Medulla oblongata (tissue), 1 donor: ENCODE measurements at regions not wholly inside any gene's neighbourhood (a gene's known extent, or its start where the extent isn't known, plus 50 kb on each side); places are given as distances from the start of the nearest gene placed in this dataset.
A peak's percentile ranks its signal among the peaks of the same experiment; 100 is the strongest.

Source experiments
- DNase-seq: peaks from one replicate; pipeline ENCODE4 v3.0.0-alpha.2; 2015; ENCODE audit errors: extremely low spot score

DNA sequence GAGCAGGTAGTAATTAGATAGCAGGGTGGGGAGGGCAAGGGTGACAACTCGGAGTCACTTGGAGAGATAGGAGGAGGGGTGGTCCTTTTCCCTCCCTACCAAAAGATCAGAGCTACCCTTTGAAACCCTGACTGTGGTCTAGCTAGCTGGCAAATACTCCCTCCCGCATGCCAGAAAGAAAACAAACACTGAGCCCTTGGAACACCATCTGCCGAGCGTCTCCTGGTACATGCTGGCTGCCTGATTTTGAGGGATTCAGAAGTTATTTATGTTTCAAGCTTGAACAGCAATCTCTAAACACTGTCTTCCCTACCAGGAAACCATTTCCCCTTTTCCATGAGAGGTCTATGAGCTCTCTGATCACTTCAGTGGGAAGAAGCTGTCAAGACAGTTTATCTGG is 291.6 kb upstream of the CFAP20DC start:
- peak; percentile 14 for DNase-seq

- no peak for DNase-seq
Observed at GRCh38 chr3:59339818-59340217, 290.0 kb upstream of the CFAP20DC start.

DNA sequence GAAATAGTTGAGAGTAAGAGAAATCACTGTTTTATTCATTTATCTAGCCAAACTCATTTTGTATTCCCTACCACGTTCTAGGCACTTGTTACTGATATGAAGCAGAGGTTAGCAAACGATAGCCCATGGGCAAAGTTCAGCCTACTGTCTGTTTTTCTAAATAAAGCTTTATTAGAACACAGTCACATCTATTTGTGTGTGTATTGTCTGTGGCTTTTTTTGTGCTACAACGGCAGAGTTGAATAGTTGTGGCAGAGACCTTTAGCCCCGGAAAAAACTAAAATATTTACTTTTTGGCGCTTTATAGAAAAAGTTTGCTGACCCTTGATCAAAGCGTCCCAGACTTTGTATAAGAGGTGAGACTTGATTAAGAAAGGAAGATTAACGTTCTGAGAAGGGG is 289.1 kb upstream of the CFAP20DC start:
- DNase-seq: no peak

DNA sequence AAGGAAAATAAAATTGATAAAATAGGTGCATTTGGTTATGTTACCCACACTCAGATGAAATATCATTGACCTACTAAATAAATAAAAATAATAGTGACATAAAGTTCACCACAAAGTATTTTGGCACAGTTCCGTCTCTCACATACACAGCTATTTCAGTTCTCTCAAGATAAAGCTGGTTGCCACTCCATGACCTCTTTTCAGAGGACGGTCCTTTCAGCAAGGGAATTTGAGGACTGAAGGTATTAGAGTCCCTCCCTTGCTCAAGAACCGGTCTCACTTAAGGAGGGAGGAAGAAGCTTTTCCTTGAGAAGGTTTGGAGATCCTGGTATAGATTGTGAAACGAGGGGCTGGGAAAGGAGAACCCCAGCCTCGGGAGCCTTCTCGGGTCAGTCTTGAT is 285.5 kb upstream of the CFAP20DC start:
- no peak for DNase-seq

GRCh38 chr3:59334585-59334984 is 284.8 kb upstream of the CFAP20DC start:
- no peak for DNase-seq

DNA sequence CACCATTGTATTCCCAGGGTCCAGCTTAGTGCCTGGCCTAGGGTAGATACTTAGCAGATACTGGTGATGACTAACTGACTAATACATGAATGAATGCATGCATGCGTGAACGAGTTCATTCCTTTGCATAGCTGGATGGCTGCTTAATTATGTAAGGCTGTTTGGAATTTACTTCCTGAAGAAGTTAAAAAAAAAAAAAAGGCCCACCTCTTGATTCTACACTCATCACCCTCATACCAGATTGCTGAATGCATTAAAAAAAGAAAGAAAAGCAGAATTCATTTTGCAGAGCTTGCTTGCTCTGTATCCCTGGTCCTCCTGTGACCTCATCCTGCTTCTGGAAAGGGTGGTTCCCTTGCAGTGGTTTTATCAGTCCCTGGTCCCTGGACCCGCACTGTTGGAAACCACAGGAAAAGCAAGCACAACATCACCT is 277.6 kb upstream of the CFAP20DC start:
- no peak for DNase-seq

GRCh38 chr3:59326246-59327024 is 276.6 kb upstream of the CFAP20DC start:
- no peak for DNase-seq

GRCh38 chr3:59321881-59322540 is 272.2 kb upstream of the CFAP20DC start:
- DNase-seq: no peak

GRCh38 chr3:59320080-59320479 is 270.3 kb upstream of the CFAP20DC start:
- DNase-seq: no peak

GRCh38 chr3:59319442-59319841 is 269.6 kb upstream of the CFAP20DC start:
- no peak for DNase-seq

- DNase-seq: no peak
Observed at GRCh38 chr3:59318881-59319280, 269.1 kb upstream of the CFAP20DC start.

GRCh38 chr3:59317386-59317785 is 267.6 kb upstream of the CFAP20DC start:
- DNase-seq: no peak

DNA sequence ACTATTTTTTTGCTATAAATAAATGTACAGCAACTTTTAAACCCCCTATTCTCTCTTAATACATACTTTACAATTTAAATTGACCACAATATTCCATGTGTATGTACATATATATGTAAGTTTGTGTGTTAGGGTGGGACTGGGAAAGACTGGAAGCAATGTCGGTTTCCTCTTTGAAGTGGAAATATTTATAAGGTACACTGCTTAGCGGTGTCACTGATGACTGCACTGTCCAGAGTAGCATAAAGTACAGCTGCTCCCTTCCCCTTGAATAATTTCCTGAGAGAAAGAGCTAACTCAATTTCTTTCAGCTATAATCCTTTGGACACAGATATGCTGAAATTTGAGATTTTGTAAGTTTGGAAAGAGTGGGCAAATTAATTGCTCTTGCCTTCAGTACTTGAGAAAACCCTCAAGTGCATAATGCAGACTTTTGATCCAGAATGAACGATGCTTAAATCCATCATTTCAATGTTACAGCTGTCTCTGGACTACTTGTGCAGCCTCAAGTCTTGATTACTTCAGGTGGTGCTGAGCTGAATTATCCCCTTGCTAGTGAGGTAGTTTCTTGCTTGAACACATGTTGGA is 267.0 kb upstream of the CFAP20DC start:
- DNase-seq: no peak

- DNase-seq: peak; percentile 33
Observed at GRCh38 chr3:59313365-59313764, 263.5 kb upstream of the CFAP20DC start.

DNA sequence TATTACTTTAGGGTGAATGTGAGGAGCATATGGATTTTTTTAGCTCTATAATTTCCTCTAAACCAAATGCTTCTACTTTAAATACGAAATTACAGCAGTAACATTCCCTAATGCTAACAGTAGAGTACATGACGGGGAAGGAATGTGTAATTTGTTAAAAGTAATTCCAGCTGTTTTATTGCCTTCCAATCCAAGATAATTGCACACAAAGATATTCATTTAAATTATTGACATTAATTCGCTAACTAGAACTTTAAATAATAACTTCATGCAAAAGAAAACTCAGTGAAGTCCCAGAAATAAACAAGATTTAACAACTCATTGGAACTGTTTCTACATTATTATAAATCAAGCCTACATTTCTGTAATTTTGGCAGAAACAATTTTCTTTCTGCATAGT is 261.4 kb upstream of the CFAP20DC start:
- DNase-seq: no peak

GRCh38 chr3:59310736-59311135 is 260.9 kb upstream of the CFAP20DC start:
- no peak for DNase-seq

- no peak for DNase-seq
Observed at GRCh38 chr3:59308684-59309083, 258.9 kb upstream of the CFAP20DC start.

DNA sequence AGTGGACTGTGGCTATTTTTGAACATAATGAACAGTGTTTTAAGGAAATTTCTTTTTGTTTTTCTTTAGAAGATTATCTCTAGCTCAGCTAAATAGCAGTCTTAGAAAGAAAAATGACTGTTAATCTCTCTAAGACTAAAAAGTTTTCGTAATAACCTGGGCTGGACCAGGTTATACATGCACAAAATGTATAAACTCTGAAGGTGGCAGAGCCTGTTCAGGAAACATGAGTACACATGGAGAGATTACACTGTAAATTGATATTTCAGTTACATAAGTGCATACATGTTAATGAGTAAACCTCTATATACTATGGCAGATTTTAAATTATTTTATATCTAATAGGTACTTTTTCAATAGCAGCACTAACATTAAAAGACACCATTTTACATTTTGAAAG is 258.2 kb upstream of the CFAP20DC start:
- no peak for DNase-seq

DNA sequence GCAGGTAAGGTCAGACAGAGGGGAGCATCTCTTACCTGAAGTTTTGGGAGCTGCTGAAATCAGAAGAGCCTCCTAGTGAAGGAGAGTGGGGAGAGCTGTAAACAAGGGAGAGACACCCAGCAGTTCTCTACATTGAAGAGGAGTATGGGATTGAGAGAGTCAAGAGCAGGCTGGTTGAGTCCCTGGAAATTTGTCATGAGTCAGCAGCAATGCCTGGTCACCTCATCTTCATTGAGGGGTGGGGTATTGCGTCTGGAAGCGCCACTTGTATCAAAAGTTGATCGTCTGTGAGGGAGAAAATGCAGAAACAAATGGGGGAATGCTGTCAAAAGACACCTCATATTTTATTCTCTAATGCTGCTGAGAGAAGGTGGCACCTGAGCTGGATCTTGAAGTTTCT is 256.6 kb upstream of the CFAP20DC start:
- no peak for DNase-seq

DNA sequence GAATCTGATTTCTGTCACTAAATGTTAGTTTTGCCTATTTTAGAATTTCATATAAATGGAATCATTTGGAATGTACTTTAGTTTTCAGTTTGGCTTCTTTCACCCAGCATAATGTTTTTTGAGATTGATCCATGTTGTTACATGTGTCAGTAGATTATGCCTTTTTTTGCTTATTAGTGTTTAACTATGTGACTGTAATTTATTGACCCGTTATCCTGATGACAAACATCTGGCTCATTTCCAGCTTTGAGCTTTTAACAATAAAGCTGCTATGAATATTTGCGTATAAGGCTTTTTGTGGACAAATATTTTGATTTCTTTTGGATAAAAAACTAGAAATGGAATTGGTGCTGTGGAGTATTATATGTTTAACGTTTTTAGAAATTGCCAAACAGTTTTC is 254.5 kb upstream of the CFAP20DC start:
- no peak for DNase-seq

DNA sequence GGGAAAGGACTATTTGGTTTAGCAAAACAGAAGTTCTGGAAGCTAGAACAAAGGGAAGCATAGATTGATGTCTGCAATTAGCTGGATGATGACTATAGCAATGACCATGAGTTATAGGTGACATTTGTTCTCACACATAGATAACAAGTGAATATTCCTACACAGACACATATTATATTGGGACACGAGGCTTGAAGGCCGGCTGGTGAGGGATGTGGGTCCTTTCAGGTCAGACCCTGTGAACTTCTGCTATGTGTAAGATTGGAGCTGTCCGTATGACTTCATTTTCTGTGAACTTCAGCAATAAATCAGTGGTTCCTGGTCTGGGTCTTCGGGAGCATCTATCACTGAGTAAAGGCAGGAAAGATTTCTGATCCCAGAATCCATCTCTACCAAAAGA is 253.6 kb upstream of the CFAP20DC start:
- no peak for DNase-seq

- DNase-seq: no peak
Observed at GRCh38 chr3:59302442-59302841, 252.6 kb upstream of the CFAP20DC start.

DNA sequence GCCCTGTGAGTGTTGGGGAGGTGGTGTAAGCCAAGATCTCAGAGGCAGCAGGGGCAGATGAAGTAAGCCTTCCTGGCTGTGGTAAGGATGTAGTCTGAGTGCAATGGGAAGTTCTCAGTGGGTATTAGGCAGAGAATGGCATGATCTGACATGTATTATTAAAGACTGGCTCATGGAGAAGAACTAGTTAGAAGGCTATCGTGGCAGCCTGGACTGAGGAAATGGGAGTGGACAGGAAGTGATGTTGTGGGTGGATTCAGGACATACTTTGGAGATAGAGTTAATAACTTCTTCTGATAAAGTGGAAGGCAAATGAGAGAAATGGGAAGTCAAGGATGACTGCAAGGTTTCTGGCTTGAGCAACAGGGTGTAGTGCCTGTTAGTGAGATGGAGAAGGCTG is 250.9 kb upstream of the CFAP20DC start:
- DNase-seq: no peak
